NCI-H82 treated with DMSO at 0.1 percent for 48 hours (cell line): ENCODE measurements at regions not wholly inside any gene's neighbourhood (a gene's known extent, or its start where the extent isn't known, plus 50 kb on each side); places are given as distances from the start of the nearest gene placed in this dataset.

Experiments used
- DNase-seq: peaks from one replicate; lab custom pipeline; 2025; ENCODE audit not compliant: unreplicated experiment; lab: John Stamatoyannopoulos, UW

GRCh38 chr9:129506892-129507291, 114.0 kb downstream of the C9orf50 start:
- DNase-seq, result no peak

GRCh38 chr9:129506041-129506440, 114.9 kb downstream of the C9orf50 start:
- DNase-seq, result no peak

- no peak for DNase-seq
Measured at GRCh38 chr9:129505270-129505902, 115.5 kb downstream of the C9orf50 start.

GRCh38 chr9:129504404-129504803, 116.5 kb downstream of the C9orf50 start:
- no peak for DNase-seq

- no peak for DNase-seq
Measured at GRCh38 chr9:129501771-129502319, 119.1 kb downstream of the C9orf50 start.

- no peak for DNase-seq
Measured at GRCh38 chr9:129500863-129501770, 119.8 kb downstream of the C9orf50 start.

- DNase-seq, result no peak
Measured at GRCh38 chr9:129500161-129500862, 120.6 kb downstream of the C9orf50 start.

- no peak for DNase-seq
Measured at GRCh38 chr9:129498451-129499384, 122.2 kb downstream of the C9orf50 start.

GRCh38 chr9:129497813-129498450, 123.0 kb downstream of the C9orf50 start:
- no peak for DNase-seq

- DNase-seq, result no peak
Measured at GRCh38 chr9:129497005-129497812, 123.7 kb downstream of the C9orf50 start.

GRCh38 chr9:129496473-129497004, 124.4 kb downstream of the C9orf50 start:
- peak; percentile 69 for DNase-seq

- DNase-seq, result peak; percentile 60
Measured at GRCh38 chr9:129495620-129496472, 125.1 kb downstream of the C9orf50 start.

- no peak for DNase-seq
Measured at GRCh38 chr9:129494113-129494789, 126.7 kb downstream of the C9orf50 start.

- DNase-seq, result no peak
Measured at GRCh38 chr9:129493706-129494047, 127.2 kb downstream of the C9orf50 start.

- DNase-seq, result no peak
Measured at GRCh38 chr9:129493002-129493705, 127.7 kb downstream of the C9orf50 start.

GRCh38 chr9:129491487-129491855, 129.4 kb downstream of the C9orf50 start:
- DNase-seq, result no peak
